B cell (primary cell): ENCODE measurements at regions not wholly inside any gene's neighbourhood (a gene's known extent, or its start where the extent isn't known, plus 50 kb on each side); places are given as distances from the start of the nearest gene placed in this dataset.

Experiments
- ATAC-seq: fragments of 200-7000 bp; cut with Tn5 transposase; one replicate; pipeline ENCODE4 v1.10.0; 2021; ENCODE audit warnings: low read depth, mild to moderate bottlenecking, moderate number of reproducible peaks, moderate library complexity
- CTCF ChIA-PET: fragments of 350-600 bp; sonication (Branson Sonifier 250); formaldehyde crosslinking; loops from one replicate; lab custom pipeline; 2021; ENCODE audit warnings: antibody characterized with exemption, inconsistent platforms; lab: Charles Lee
- POLR2A ChIA-PET: fragments of 350-600 bp; sonication (Branson Sonifier 250); formaldehyde crosslinking; loops from one replicate; lab custom pipeline; 2021; ENCODE audit warnings: antibody characterized with exemption; lab: Charles Lee
- DNase-seq: peaks from one replicate; pipeline ENCODE4 v3.0.0; 2013
- H2AFZ ChIP-seq: 2 replicates; pipeline ENCODE4 v1.6.1; 2012; ENCODE audit warnings: mild to moderate bottlenecking, low read depth, low read length; ENCODE audit not compliant: insufficient read depth, poor library complexity, severe bottlenecking
- H3K27ac ChIP-seq, 2 donors: 1 replicate in 1 of 2; 2 replicates in 1 of 2; pipeline ENCODE4 v1.5.1; 2012 to 2013; ENCODE audit warnings: low read length in 2 of 2, mild to moderate bottlenecking in 2 of 2, moderate library complexity in 1 of 2
- H3K27me3 ChIP-seq, 4 experiments: fragments of 200-600 bp in 1 of 4; sonication (generic) in 1 of 4; replicated peaks in 1 of 4; 1 replicate in 2 of 4; 2 replicates in 2 of 4; pipeline versions ENCODE4 v1.6.1 to v1.7.0; 2013 to 2016; ENCODE audit warnings: low read length in 3 of 4, mild to moderate bottlenecking in 2 of 4, mixed read lengths in 1 of 4, moderate library complexity in 1 of 4; ENCODE audit not compliant: insufficient read depth in 4 of 4, control insufficient read depth in 3 of 4; ENCODE audit errors: control extremely low read depth in 1 of 4
- H3K36me3 ChIP-seq, 2 experiments: replicated peaks in 1 of 2; 1 replicate in 1 of 2; 2 replicates in 1 of 2; pipeline versions ENCODE4 v1.6.1 to v1.7.1; 2013; ENCODE audit warnings: low read length in 1 of 2; ENCODE audit not compliant: insufficient read depth in 2 of 2, control insufficient read depth in 1 of 2; ENCODE audit errors: control extremely low read depth in 1 of 2, extremely low read depth in 1 of 2
- H3K4me1 ChIP-seq, 2 donors: fragments of 200-600 bp in 1 of 2; sonication (generic) in 1 of 2; 1 replicate in 1 of 2; 2 replicates in 1 of 2; pipeline versions ENCODE4 v1.5.1 to v1.6.1; 2013 to 2017; ENCODE audit warnings: low read length in 2 of 2; ENCODE audit not compliant: control insufficient read depth in 2 of 2, insufficient read depth in 2 of 2
- H3K4me2 ChIP-seq: replicated peaks from 2 replicates; pipeline ENCODE3; 2012; ENCODE audit warnings: mild to moderate bottlenecking, low read depth, low read length; ENCODE audit not compliant: poor library complexity, severe bottlenecking
- H3K4me3 ChIP-seq, 5 experiments: fragments of 200-600 bp in 1 of 5; sonication (generic) in 1 of 5; 1 replicate in 3 of 5; 2 replicates in 2 of 5; pipeline versions ENCODE4 v1.5.1 to v1.7.0; 2011 to 2016; ENCODE audit warnings: low read length in 4 of 5, mild to moderate bottlenecking in 4 of 5, low read depth in 2 of 5, control low read depth in 1 of 5, moderate library complexity in 1 of 5; ENCODE audit not compliant: insufficient read depth in 1 of 5; ENCODE audit errors: control extremely low read depth in 1 of 5, extremely low read depth in 1 of 5
- H3K79me2 ChIP-seq: fragments of 200-600 bp; sonication (generic); one replicate; pipeline ENCODE4 v1.6.0; 2016; ENCODE audit warnings: low read length; ENCODE audit not compliant: control insufficient read depth, insufficient read depth
- H3K9ac ChIP-seq: fragments of 200-600 bp; sonication (generic); 2 replicates; pipeline ENCODE4 v1.6.1; 2017; ENCODE audit warnings: mild to moderate bottlenecking, low read length, moderate library complexity
- H3K9me3 ChIP-seq, 3 donors: one replicate each; pipeline versions ENCODE4 v1.6.1 to v1.7.1; 2013; ENCODE audit warnings: low read length in 2 of 3; ENCODE audit not compliant: control insufficient read depth in 2 of 3, insufficient read depth in 1 of 3; ENCODE audit errors: control extremely low read depth in 1 of 3
- H4K20me1 ChIP-seq: 2 replicates; pipeline ENCODE4 v1.6.0; 2012; ENCODE audit warnings: mild to moderate bottlenecking, low read length; ENCODE audit not compliant: insufficient read depth, control insufficient read depth, poor library complexity, severe bottlenecking
- H3K27ac Mint-ChIP-seq: one replicate; pipeline ENCODE4 v1.8.0; 2021; ENCODE audit warnings: mixed read lengths
- H3K27me3 Mint-ChIP-seq: one replicate; pipeline ENCODE4 v1.8.0; 2021; ENCODE audit warnings: mixed read lengths
- H3K4me1 Mint-ChIP-seq: one replicate; pipeline ENCODE4 v1.8.0; 2021; ENCODE audit warnings: mixed read lengths
- H3K4me3 Mint-ChIP-seq: one replicate; pipeline ENCODE4 v1.8.0; 2021; ENCODE audit warnings: mixed read lengths
- H3K9me3 Mint-ChIP-seq: one replicate; pipeline ENCODE4 v1.8.0; 2022; ENCODE audit warnings: mixed read lengths; ENCODE audit not compliant: insufficient read depth
- EZH2 ChIP-seq: IDR thresholded peaks from 2 replicates; pipeline ENCODE4 v1.6.1; 2012; ENCODE audit warnings: borderline replicate concordance, low read depth, mild to moderate bottlenecking, moderate library complexity, low read length; ENCODE audit not compliant: insufficient read depth, poor library complexity, severe bottlenecking
- WGBS: methylation state at CpG from one replicate; pipeline ENCODE4 v1.1.5; 2013; ENCODE audit warnings: missing lambda C conversion rate; ENCODE audit not compliant: insufficient coverage; 5-methylcytosine and 5-hydroxymethylcytosine counted together
- intact Hi-C: fragments of 100-400 bp; cut with micrococcal nuclease; formaldehyde crosslinking; loops from one replicate; pipeline ENCODE4 v1.10.0; 2022
- TF ChIP-seq, protein P1 (sequence below): fragments of 200-600 bp; IDR thresholded peaks from one replicate; pipeline ENCODE4 v1.8.0; 2022; ENCODE audit warnings: antibody characterized with exemption, mild to moderate bottlenecking

DNA sequence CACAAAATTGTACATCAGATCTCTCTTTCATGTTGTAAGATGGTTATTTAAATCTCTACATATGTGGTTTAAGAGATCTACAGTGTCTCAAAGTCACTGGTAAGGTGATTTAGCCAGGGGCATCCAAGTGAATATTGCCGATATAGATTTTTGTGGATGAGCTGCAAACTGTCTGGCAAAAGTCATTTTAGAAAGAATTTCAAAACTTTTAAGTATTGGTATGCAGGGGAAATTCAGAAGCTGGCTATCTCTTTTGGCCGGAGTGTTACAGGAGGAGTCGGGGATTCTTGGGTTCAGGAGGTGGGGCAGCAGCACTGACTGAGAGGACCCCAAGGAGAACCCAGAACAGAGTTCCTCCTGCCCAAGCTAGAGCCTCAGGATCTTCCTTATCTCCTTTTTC lies 69.9 kb downstream of the PTHLH start:
- H3K9me3 Mint-ChIP-seq = no peaks in the 10 kb centered on the region
- ChIA-PET POLR2A (no interaction called here), CTCF (interaction anchor here (0.6 kb wide), 1 partner anchor 13 kb away, joined by 3 read pairs; no protein-coding TSS in a partner anchor)
- H4K20me1 ChIP-seq = no peaks in the 10 kb centered on the region
- no peak overlapping the region for H3K4me2 ChIP-seq
- no peaks in the 10 kb centered on the region for H3K9me3 ChIP-seq
- no peak for ATAC-seq
- TF ChIP-seq, protein P1, sequence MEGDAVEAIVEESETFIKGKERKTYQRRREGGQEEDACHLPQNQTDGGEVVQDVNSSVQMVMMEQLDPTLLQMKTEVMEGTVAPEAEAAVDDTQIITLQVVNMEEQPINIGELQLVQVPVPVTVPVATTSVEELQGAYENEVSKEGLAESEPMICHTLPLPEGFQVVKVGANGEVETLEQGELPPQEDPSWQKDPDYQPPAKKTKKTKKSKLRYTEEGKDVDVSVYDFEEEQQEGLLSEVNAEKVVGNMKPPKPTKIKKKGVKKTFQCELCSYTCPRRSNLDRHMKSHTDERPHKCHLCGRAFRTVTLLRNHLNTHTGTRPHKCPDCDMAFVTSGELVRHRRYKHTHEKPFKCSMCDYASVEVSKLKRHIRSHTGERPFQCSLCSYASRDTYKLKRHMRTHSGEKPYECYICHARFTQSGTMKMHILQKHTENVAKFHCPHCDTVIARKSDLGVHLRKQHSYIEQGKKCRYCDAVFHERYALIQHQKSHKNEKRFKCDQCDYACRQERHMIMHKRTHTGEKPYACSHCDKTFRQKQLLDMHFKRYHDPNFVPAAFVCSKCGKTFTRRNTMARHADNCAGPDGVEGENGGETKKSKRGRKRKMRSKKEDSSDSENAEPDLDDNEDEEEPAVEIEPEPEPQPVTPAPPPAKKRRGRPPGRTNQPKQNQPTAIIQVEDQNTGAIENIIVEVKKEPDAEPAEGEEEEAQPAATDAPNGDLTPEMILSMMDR = no peak
- TF ChIP-seq EZH2 = no peak
- H3K4me1 ChIP-seq = peaks cover 7 to 8% of the 10 kb centered on the region in 2 donors
- no peak overlapping the region for H3K27ac ChIP-seq
- H3K4me3 ChIP-seq = no peak overlapping the region
- intact Hi-C loops = no loop called here
- H3K4me3 Mint-ChIP-seq = no peak overlapping the region
- no peak overlapping the region for H2AFZ ChIP-seq
- 100% methylated on average over 1 of the region's 3 CpGs for WGBS
- no peaks in the 10 kb centered on the region for H3K79me2 ChIP-seq
- peaks cover 14% of the 10 kb centered on the region for H3K4me1 Mint-ChIP-seq
- no peaks in the 10 kb centered on the region for H3K36me3 ChIP-seq
- H3K27me3 Mint-ChIP-seq = no peaks in the 10 kb centered on the region
- H3K9ac ChIP-seq = no peak overlapping the region
- DNase-seq = no peak
- no peaks in the 10 kb centered on the region for H3K27me3 ChIP-seq
- no peak overlapping the region for H3K27ac Mint-ChIP-seq

DNA sequence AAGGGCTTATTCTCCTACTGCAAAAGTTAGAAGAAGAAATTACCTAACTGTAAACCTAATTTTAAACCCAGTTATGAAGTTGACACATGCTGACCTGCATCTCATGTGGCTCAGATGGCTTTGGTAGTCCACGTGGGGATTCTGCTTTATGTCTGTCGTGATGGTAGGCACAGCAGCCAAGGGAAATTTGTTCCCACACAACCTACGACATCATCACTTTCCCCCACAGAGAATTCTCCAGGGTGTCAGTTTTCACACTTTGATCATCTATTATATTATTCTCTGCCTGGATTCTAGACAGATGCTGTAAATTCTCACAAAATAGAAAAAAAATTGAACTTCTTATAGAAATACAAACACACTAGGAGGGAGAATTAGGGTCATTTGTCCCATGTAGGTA lies 70.6 kb downstream of the PTHLH start:
- H4K20me1 ChIP-seq = no peaks in the 10 kb centered on the region
- H3K4me3 Mint-ChIP-seq = no peak overlapping the region
- ATAC-seq (no peak), DNase-seq (no peak)
- no peak overlapping the region for H3K27ac Mint-ChIP-seq
- H3K36me3 ChIP-seq = no peaks in the 10 kb centered on the region
- H3K79me2 ChIP-seq = no peaks in the 10 kb centered on the region
- peaks cover 14% of the 10 kb centered on the region for H3K4me1 Mint-ChIP-seq
- H3K27me3 Mint-ChIP-seq = no peaks in the 10 kb centered on the region
- no peak overlapping the region for H3K4me3 ChIP-seq
- no peak overlapping the region for H3K9ac ChIP-seq
- intact Hi-C loops = no loop called here
- no peaks in the 10 kb centered on the region for H3K9me3 Mint-ChIP-seq
- POLR2A ChIA-PET = no interaction called here
- H3K9me3 ChIP-seq = no peaks in the 10 kb centered on the region
- no peak overlapping the region for H3K4me2 ChIP-seq
- H2AFZ ChIP-seq = no peak overlapping the region
- TF ChIP-seq, protein P1 = no peak
- no peak for TF ChIP-seq EZH2
- 30% methylated on average over 2 of the region's 3 CpGs for WGBS
- H3K4me1 ChIP-seq = peaks cover 7 to 8% of the 10 kb centered on the region in 2 donors
- no peak overlapping the region for H3K27ac ChIP-seq
- H3K27me3 ChIP-seq = no peaks in the 10 kb centered on the region
- CTCF ChIA-PET = interaction anchor here (0.6 kb wide), 1 partner anchor 12 kb away, joined by 3 read pairs; no protein-coding TSS in a partner anchor
